ENCODE measurements at regions not wholly inside any gene's neighbourhood (a gene's known extent, or its start where the extent isn't known, plus 50 kb on each side); places are given as distances from the start of the nearest gene placed in this dataset.

GRCh38 chr18:56003009-56003719, 415.2 kb upstream of the TCF4 start:
- H3K23ac ChIP-seq (ENCODE audit: insufficient read length, low read depth, low read length), result no peak overlapping the region
- H3K23me2 ChIP-seq (ENCODE audit: insufficient read length, low read depth, low read length, poor library complexity, severe bottlenecking), result no peaks in the 10 kb centered on the region
- H3K56ac ChIP-seq (ENCODE audit: insufficient read length, low read depth, low read length), result no peak overlapping the region
- H2BK120ac ChIP-seq (ENCODE audit: low read depth, low read length, poor library complexity, severe bottlenecking), result no peak overlapping the region
- no peaks in the 10 kb centered on the region for H3K9me3 ChIP-seq (ENCODE audit: control insufficient read depth, low read depth, low read length)
- H3K79me2 ChIP-seq (ENCODE audit: insufficient read depth, low read length), result no peaks in the 10 kb centered on the region
- no peaks in the 10 kb centered on the region for H3K79me1 ChIP-seq (ENCODE audit: insufficient read depth, low read depth, low read length, poor library complexity, severe bottlenecking)
- H2BK5ac ChIP-seq (ENCODE audit: insufficient read length, low read length), result no peak overlapping the region
- Mint-ChIP-seq H3K4me1 (peaks cover 29 to 36% of the 10 kb centered on the region in 2 experiments), H3K9me3 (no peaks in the 10 kb centered on the region), H3K4me3 (no peak overlapping the region), H3K27ac (peak overlapping the region; percentile 37 to 80 (median 63); a peak in 2 of 7 replicates), H3K36me3 (ENCODE audit: insufficient read depth in 1 of 3, low read depth in 3 of 3) (no peaks in the 10 kb centered on the region), H3K27me3 (ENCODE audit: low read depth) (no peaks in the 10 kb centered on the region)
- no peak for TF ChIP-seq CTCF (conservative IDR thresholded peaks at IDR 0.05)
- no peak overlapping the region for H2BK15ac ChIP-seq (ENCODE audit: low read depth, low read length)
- H3K4ac ChIP-seq (ENCODE audit: low read depth, low read length), result no peak overlapping the region
- H2BK20ac ChIP-seq (ENCODE audit: low read depth, low read length, poor library complexity, severe bottlenecking), result no peak overlapping the region
- no peaks in the 10 kb centered on the region for H3K27me3 ChIP-seq (ENCODE audit: insufficient read depth, low read length)
- H3K27ac ChIP-seq (ENCODE audit: insufficient read length, low read depth, low read length), result no peak overlapping the region
- peaks cover 3% of the 10 kb centered on the region for H3K4me1 ChIP-seq (ENCODE audit: insufficient read depth, low read length)
- no peak overlapping the region for H3K18ac ChIP-seq (ENCODE audit: insufficient read length, low read depth, low read length)
- DNase-seq, result no peak
- no peaks in the 10 kb centered on the region for H4K20me1 ChIP-seq (ENCODE audit: control insufficient read depth, insufficient read depth, insufficient read length)
- H4K91ac ChIP-seq (ENCODE audit: insufficient read length, low read depth, low read length), result no peak overlapping the region
- H3K14ac ChIP-seq (ENCODE audit: insufficient read depth, low read length), result no peak overlapping the region
- no peak overlapping the region for H4K8ac ChIP-seq (replicated peaks; ENCODE audit: insufficient read length, low read depth, low read length)
- no peak overlapping the region for H4K5ac ChIP-seq (ENCODE audit: insufficient read length, low read depth, low read length)
- no peak overlapping the region for H3K4me2 ChIP-seq (ENCODE audit: insufficient read depth, insufficient read length, low read length)
- no peak overlapping the region for H2BK12ac ChIP-seq (ENCODE audit: insufficient read length, low read depth, low read length)
- no peak overlapping the region for H3K9ac ChIP-seq (ENCODE audit: extremely low read depth, insufficient read length, low read length)
- no peak overlapping the region for H2AFZ ChIP-seq (ENCODE audit: low read length)
- no peak overlapping the region for H2AK5ac ChIP-seq (ENCODE audit: insufficient read length, low read length)
- WGBS (ENCODE audit: extremely low coverage, insufficient read length, low lambda C conversion rate), result no CpG with 5 or more reads among the region's 1 CpG
- H3T11ph ChIP-seq (ENCODE audit: low read length), result no peak overlapping the region
